DND-41 (cell line): ENCODE measurements at regions not wholly inside any gene's neighbourhood (a gene's known extent, or its start where the extent isn't known, plus 50 kb on each side); places are given as distances from the start of the nearest gene placed in this dataset.

Experiments used
- ATAC-seq: fragments of 200-7000 bp; cut with Tn5 transposase; 3 replicates; pipeline ENCODE4 v1.9.1; 2021; ENCODE audit warnings: low read depth; ENCODE audit not compliant: insufficient read depth
- DNase-seq: peaks from one replicate; pipeline ENCODE4 v3.0.0-alpha.2; 2020
- H2AFZ ChIP-seq: 2 replicates; pipeline ENCODE4 v1.6.0; 2012; ENCODE audit warnings: low read depth, low read length
- H3K27ac ChIP-seq: 2 replicates; pipeline ENCODE4 v1.5.1; 2012; ENCODE audit warnings: low read length, inconsistent platforms
- H3K27me3 ChIP-seq: fragments of 200-600 bp; sonication (generic); 2 replicates; pipeline ENCODE4 v1.6.0; 2012; ENCODE audit warnings: low read length, mild to moderate bottlenecking, inconsistent platforms; ENCODE audit not compliant: insufficient read depth, poor library complexity
- H3K36me3 ChIP-seq: 2 replicates; pipeline ENCODE4 v1.5.1; 2012; ENCODE audit warnings: low read length, inconsistent platforms; ENCODE audit not compliant: insufficient read depth
- H3K4me1 ChIP-seq: 2 replicates; pipeline ENCODE4 v1.5.1; 2012; ENCODE audit warnings: mild to moderate bottlenecking, low read length; ENCODE audit not compliant: insufficient read depth
- H3K4me2 ChIP-seq: 2 replicates; pipeline ENCODE4 v1.6.0; 2012; ENCODE audit warnings: mild to moderate bottlenecking, moderate library complexity, low read length, inconsistent platforms; ENCODE audit not compliant: insufficient read depth
- H3K4me3 ChIP-seq, 2 experiments: fragments of 200-600 bp in 1 of 2; shearing (Covaris generic) in 1 of 2; 2 replicates each; pipeline ENCODE4 v1.5.1; 2012 to 2016; ENCODE audit warnings: inconsistent platforms in 2 of 2, low read length in 2 of 2, mild to moderate bottlenecking in 2 of 2, low read depth in 1 of 2, moderate library complexity in 1 of 2
- H3K79me2 ChIP-seq: 2 replicates; pipeline ENCODE4 v1.6.0; 2012; ENCODE audit warnings: low read length, inconsistent platforms; ENCODE audit not compliant: insufficient read depth
- H3K9ac ChIP-seq: 2 replicates; pipeline ENCODE4 v1.6.0; 2012; ENCODE audit warnings: low read depth, mild to moderate bottlenecking, inconsistent platforms, low read length, moderate library complexity
- H3K9me3 ChIP-seq: 2 replicates; pipeline ENCODE4 v1.5.1; 2012; ENCODE audit warnings: low read length, moderate library complexity, mild to moderate bottlenecking, inconsistent platforms; ENCODE audit not compliant: insufficient read depth, severe bottlenecking
- H4K20me1 ChIP-seq: 2 replicates; pipeline ENCODE4 v1.6.0; 2012; ENCODE audit warnings: low read length; ENCODE audit not compliant: insufficient read depth
- CTCF ChIP-seq: IDR thresholded peaks from 2 replicates; pipeline ENCODE4 v1.5.1; 2012; ENCODE audit warnings: borderline replicate concordance, low read length, moderate library complexity, mild to moderate bottlenecking; ENCODE audit not compliant: poor library complexity, severe bottlenecking; ENCODE audit errors: extremely low read depth
- EZH2 ChIP-seq: IDR thresholded peaks from 3 replicates; pipeline ENCODE4 v1.6.1; 2012; ENCODE audit warnings: borderline replicate concordance, low read depth, mild to moderate bottlenecking, moderate library complexity, low read length, inconsistent platforms; ENCODE audit not compliant: severe bottlenecking

- no peak for DNase-seq
- Histone ChIP-seq H3K4me1 (peaks cover 21% of the 10 kb centered on the region), H3K27ac (no peak overlapping the region), H3K27me3 (no peaks in the 10 kb centered on the region), H3K9ac (no peak overlapping the region), H3K79me2 (no peaks in the 10 kb centered on the region), H3K4me3 (no peak overlapping the region), H3K4me2 (no peak overlapping the region), H2AFZ (no peak overlapping the region), H3K36me3 (no peaks in the 10 kb centered on the region), H3K9me3 (no peaks in the 10 kb centered on the region), H4K20me1 (no peaks in the 10 kb centered on the region)
- no peak for TF ChIP-seq EZH2
- no peak for ATAC-seq
Measured at GRCh38 chr20:22343612-22344011, 240.8 kb downstream of the FOXA2 start.

- Histone ChIP-seq H3K4me3 (no peak overlapping the region), H2AFZ (no peak overlapping the region), H3K4me1 (peaks cover 21% of the 10 kb centered on the region), H3K36me3 (no peaks in the 10 kb centered on the region), H3K79me2 (no peaks in the 10 kb centered on the region), H3K4me2 (no peak overlapping the region), H3K27ac (no peak overlapping the region), H3K9ac (no peak overlapping the region), H3K9me3 (no peaks in the 10 kb centered on the region), H3K27me3 (no peaks in the 10 kb centered on the region), H4K20me1 (no peaks in the 10 kb centered on the region)
- TF ChIP-seq EZH2 (no peak), CTCF (no peak)
- DNase-seq (no peak), ATAC-seq (no peak)
Measured at GRCh38 chr20:22342410-22342809, 242.0 kb downstream of the FOXA2 start.

GRCh38 chr20:22341508-22341907, 242.9 kb downstream of the FOXA2 start:
- Histone ChIP-seq H3K9ac (no peak overlapping the region), H2AFZ (no peak overlapping the region), H3K27me3 (peaks cover 7% of the 10 kb centered on the region), H4K20me1 (no peaks in the 10 kb centered on the region), H3K4me1 (peaks cover 13% of the 10 kb centered on the region), H3K36me3 (no peaks in the 10 kb centered on the region), H3K4me3 (no peak overlapping the region), H3K27ac (no peak overlapping the region), H3K9me3 (no peaks in the 10 kb centered on the region), H3K79me2 (no peaks in the 10 kb centered on the region), H3K4me2 (no peak overlapping the region)
- no peak for DNase-seq
- ATAC-seq: no peak
- TF ChIP-seq EZH2 (no peak), CTCF (no peak)

GRCh38 chr20:22339946-22340345, 244.4 kb downstream of the FOXA2 start:
- DNase-seq (no peak), ATAC-seq (no peak)
- H3K79me2 ChIP-seq: no peaks in the 10 kb centered on the region
- no peak overlapping the region for H3K27ac ChIP-seq
- H3K4me2 ChIP-seq: no peak overlapping the region
- no peaks in the 10 kb centered on the region for H3K36me3 ChIP-seq
- no peaks in the 10 kb centered on the region for H3K9me3 ChIP-seq
- no peaks in the 10 kb centered on the region for H4K20me1 ChIP-seq
- H3K4me1 ChIP-seq: 0 out of 2 replicates have a peak, but pooled peaks cover 6% of the 10 kb centered on the region
- H3K4me3 ChIP-seq: no peak overlapping the region
- H3K27me3 ChIP-seq: peaks cover 11% of the 10 kb centered on the region
- no peak for TF ChIP-seq EZH2
- no peak for TF ChIP-seq CTCF
- no peak overlapping the region for H3K9ac ChIP-seq
- H2AFZ ChIP-seq: no peak overlapping the region
